Daoy (cell line): ENCODE measurements at regions not wholly inside any gene's neighbourhood (a gene's known extent, or its start where the extent isn't known, plus 50 kb on each side); places are given as distances from the start of the nearest gene placed in this dataset.
A peak's percentile ranks its signal among the peaks of the same experiment; 100 is the strongest.
"Not testable (repeated sequence)": the region's sequence is repeated elsewhere in the genome, so short reads cannot be mapped to it uniquely, and the experiment has no call there.

Source experiments
- DNase-seq: peaks from one replicate; pipeline ENCODE4 v3.0.0-alpha.2; 2015; ENCODE audit warnings: low read depth

DNA sequence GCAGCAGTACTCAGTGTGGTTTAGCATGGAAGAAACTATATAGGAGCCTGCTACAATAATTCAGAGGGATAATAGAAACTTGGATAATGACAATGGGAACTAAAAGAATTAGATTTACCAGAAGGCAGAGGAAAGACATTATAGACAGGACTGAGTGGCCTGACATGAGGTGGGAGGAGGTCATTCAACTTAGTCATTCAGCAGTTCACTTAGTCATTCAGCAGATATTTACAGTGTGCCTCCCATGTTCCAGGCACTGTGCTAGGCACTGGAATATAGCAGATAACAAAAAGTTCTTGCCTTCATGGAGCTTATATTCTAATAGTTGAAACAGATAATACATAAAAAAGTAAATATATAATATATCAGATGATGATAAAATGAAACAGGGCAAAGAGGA lies 110.9 kb upstream of the IKBKE start:
- not testable (repeated sequence) for DNase-seq

DNA sequence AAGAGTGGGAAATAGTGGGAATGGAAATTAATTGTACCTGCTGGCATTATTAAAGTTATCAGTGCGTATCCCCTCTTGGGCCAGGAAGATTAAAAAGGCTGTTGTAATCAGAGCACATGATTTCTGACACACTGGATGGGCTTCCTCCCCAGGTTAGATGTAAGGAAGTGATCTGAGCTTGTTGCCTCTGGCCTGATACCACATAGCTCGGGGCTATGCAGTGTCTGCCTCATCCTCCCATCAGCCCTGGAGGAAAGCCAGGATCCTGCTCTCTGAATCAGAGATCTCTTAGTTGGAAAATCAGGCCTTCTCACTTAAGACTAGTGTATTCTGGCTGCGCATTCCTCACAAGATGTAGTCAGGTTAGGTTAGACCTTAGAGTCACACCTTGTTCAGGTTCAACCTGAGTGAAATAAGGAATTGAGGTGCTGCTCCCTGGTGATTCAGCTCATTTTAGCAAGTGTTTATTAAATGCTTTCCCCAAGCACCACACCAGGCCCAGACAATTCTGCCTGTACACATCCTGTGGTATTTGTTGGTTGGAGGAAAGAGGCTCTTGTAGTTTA lies 108.2 kb upstream of the IKBKE start:
- DNase-seq, result not testable (repeated sequence)

DNA sequence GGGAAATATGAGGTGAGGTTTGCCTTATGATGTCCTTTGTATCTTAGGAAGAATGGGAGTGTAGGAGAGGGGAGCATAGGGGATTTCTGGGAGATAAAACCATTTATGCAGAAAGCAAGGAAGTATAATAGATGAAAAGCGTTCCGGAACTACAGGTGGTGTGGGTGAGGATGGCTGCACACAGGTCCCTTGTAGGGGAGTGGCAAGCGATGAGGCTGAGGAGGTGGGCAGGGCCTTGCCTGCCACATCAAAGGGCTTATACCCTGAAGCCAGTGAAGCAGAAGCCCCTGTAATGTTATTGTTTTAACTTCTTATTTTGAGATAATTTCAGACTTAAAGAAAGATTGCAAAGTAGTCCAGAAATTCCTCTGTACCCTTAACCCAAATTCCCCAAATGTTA lies 107.3 kb upstream of the IKBKE start:
- not testable (repeated sequence) for DNase-seq

DNA sequence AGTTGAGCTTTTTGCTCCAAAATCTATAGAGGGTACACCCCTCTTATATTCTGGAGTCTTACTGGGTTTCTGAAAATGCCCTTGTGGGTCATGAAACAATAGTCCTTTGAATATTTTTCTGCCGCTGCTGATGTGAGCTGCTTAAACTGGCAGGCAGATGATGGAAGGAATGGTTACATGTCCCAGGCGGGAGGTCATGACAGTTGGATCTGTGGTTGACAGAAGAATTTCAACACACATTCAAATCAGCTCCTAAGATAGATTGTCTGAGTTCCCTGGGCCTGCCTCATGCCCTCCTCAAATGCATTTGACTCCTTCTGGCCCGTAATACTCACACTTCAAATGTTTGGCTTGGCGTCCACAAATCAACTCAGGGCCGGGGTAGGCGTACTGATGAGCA lies 105.0 kb upstream of the IKBKE start:
- not testable (repeated sequence) for DNase-seq

DNA sequence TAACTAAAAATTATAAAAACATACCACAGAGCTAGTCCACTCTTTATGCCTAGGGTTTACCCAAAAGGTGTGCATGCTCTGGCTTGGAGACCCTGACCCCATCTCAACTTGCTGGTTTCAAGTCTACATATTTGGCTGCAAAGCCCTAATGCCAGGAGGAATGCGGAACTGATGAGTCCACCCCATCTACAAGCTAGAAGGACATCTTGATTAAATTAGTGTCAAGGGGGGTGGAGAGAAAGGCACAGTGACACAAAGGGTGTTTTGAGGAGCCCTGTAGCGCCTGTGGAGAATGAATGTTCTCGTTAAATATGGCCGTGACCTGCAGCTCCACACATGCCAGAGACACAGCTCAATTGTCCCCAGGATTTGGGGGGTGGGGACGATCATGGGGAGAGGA lies 104.1 kb upstream of the IKBKE start:
- DNase-seq, result not testable (repeated sequence)

DNA sequence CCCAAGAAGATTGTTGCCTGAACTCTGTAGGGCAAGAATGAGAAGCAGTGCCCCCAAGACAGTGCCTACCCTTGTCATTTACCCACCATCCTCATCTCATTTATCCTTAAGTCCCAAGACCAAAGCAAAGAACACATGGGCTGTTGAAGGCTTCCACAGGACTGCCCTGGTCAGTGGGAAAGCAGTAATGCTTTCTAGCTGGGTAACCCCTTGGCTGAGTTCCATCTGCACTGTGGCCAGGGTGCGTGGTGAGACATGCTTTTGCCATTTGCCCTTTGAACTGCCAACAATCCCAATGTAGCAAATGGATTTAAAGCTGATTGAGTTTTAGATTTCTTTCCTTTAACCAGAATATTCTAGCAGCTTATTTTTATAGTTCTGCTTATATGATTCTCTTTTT lies 103.5 kb upstream of the IKBKE start:
- DNase-seq, result not testable (repeated sequence)

DNA sequence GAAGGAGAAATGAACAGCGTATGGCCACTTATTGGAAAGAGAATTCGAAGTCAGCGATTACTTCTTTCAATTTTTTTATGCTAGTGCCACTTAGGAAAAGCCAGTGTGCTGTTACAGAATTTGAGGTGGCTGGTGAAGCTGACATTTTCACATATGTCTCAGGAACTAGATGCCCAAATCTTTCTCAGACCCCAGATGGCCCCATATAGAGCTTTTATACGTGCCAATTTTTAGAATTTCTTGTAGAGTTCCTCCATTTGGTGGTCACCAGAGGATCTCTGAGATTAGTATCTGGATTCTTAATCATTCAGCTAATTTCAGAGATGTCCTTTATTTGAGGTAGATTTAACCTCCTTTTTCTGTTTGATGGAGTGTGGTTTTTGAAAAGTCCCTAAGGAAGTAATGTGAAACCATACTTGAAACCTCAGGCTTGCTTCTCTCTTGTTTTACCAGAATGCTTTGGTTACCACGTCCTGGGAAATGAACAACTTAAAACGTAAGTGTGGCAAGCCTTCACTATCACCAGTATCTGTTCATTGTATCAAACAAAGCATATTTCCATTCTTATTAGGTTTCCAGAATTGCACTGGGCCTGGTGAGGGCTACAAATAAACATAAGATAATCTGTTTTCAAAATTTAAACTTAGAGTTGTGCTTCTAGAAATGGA lies 102.2 kb upstream of the IKBKE start:
- DNase-seq, result not testable (repeated sequence)

DNA sequence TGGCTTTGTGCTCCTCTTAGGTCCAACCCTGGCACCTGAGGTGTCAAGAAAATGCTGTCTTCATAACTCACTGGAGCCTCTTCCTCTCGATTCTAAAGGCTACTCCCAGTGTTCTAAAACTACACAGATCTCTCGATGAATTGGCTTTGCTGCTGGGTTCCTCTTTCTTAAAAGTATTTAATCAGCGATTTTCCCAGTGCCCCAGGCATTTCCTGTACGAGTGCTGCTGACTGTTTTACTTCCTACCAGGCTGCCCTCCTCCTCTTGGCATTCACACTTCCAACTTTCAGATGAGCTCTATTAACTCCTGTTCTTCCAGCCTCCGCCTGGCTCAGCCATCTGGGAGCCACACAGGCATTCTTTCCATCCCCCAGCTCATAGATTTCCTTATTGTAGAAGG lies 95.6 kb upstream of the IKBKE start:
- not testable (repeated sequence) for DNase-seq

DNA sequence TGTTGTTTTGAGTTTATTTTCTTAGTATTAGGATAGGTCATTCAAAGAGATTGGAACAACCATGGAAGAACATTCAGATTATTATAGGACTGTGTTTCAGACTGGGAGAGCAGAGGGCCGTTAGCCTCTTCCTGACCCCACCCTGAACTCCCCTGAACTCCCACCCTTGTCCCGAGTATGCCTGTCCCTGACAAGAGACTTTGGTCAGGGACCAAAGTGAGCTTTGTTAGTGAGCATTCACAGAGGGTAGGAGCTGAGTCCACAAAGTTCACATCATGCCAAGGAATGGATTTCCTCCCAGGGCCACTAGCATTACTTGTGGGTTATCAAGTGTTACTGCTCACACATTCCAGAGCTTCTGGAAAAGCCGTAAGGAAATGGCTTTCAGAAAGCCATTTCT lies 94.7 kb upstream of the IKBKE start:
- DNase-seq, result not testable (repeated sequence)

DNA sequence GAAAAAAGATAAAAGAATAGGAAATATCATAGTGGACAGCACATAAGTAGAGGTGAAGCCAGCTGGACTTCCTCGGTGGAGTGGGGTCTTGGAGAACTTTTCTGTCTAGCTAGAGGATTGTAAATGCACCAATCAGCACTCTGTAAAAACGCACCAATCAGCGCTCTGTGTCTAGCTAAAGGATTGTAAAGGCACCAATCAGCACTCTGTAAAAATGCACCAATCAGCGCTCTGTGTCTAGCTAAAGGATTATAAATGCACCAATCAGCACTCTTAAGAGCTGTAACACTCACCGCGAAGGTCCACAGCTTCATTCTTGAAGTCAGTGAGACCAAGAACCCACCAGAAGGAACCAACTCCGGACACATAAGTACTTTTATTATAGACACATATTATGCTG lies 91.8 kb upstream of the IKBKE start:
- not testable (repeated sequence) for DNase-seq

DNA sequence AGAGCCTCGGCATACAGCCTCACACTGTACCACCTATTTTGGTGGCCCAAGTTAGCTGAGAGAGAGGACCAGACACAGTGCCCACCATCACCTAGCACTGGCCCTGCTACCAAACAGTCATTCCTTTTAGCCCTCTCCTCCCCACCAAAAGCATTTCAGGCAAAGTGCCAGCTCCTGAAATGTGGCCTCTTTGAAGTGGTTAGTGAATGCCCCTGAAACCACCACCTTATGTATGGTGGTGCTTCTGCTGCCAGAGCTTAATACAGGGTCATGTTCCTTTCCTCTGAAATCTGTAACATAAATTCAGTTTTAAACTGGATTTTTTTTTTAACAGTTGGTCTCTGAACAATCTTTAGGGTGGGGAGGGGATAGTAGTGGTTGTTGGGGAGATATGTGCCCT lies 91.0 kb upstream of the IKBKE start:
- DNase-seq, result not testable (repeated sequence)

DNA sequence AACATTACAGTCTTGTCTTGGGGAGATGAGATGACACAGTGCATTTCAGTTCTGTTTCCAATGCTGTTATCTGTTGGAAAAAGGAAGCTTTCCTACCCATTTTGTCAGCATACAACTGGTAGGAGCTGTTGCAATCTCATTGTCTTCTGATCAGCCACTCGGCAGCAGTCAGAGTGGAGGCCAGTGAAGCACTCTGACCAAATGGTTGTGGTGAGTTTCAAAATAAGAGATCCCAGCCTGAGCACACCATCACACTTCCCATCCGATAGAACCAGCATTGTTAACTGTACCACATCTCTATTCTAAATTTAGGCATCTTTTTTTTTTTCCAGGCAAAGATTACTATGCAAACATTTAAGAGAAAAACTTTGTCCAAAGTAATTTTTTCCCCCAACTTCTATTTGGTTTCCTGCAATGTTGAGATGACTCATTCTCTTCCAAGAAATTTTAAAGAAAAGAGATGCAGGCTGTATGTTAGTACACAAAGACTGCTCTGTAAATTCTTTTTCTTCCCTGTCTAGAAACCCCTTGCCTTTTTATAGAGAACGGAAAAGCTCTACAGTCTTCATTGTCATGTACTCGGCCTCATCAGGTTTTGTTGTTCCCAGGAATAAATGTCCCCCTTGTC lies 90.0 kb upstream of the IKBKE start:
- DNase-seq, result peak; percentile 1

DNA sequence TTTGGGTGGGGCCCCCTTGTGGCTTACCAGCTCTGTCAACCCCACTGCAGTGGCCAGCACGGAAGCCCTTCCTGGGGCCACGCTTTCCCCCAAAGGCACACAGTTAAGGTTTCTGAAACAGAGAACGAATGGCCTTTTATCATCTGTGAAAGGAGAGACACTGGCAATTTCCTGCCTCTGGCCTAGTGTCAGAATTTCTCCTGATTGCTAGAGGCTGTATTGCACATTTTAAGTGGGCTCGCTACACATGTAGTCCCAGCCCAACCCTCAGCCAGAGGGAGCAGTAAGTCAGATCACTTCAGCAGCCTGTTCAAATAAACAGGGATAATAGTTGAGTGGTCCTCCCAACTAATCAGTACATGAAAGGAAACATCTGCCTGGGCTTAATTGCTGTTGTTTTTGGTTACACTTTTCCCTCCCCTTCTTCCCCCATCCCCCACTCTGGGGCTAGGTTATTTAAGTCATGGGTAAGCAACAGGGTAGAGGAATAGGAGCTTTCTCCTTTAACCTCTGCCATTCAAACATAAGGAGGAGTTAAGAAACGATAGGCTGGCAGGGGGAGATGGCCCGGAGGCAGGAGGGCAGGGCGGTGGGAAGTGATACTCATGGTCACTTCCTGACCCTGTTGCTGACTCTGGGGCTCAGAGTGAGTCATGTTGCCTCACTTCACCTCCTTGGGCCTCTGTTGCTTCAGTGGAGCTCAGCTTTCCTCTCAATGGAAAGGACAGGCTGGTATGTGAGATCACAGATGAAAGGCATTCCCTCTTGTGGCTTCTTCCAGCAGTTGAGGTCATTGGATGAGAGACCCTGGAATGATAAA lies 89.3 kb upstream of the IKBKE start:
- DNase-seq, result peak; percentile 22

DNA sequence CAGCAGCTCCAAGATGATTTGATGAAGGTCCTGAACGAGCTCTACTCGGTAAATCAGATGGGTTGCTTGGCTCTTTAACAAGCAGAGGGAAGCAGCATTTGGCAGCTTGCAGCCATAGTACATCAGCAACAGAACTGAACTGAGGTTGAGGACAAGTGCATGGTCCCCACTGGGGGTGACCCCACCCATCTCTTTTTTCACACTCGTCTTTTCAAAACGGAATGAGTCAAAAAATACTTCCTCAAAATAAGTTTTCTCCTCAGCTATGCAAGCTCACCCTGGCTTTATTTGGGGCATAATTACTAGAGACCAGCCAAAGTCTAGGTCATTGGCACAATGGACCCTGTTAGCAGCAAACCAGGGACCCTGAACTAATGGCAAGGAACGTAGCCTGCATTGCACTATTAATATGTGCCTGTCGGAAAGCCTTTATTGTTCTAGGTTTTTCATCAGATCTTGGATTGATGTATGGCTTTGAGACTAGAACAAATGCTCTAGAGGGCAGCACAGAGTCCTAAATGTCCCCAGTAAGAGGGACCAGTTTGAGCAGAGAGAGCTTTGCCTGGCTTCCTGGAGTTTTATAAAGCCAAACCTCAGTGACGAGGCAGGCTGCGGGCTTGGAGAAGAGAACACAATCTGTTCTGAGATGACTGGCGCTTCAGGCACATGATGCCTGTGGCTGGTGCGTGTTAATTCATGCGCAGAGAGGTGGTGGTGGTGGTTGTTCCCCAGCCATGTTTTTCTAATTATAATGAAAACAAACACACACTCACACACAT lies 86.1 kb upstream of the IKBKE start:
- peak; percentile 44 for DNase-seq

DNA sequence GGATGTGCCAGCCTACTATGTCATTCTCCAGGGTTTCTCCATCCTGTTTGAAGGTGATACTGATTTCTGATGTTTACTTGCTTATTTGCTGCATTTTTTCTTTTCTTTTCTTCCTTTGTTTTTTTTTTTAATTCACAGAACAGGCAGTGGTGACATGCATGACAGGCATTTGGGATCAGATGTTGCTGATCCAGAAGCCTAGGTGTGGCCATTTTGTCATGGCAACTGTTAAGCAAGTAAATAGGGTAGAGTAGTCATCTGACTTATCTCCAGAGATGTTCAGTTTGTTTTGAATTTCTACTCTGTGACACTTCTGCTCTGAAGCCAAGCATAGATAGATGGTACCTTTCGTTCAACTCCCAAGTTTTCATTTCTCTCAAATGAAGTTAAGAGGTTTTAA lies 85.4 kb upstream of the IKBKE start:
- not testable (repeated sequence) for DNase-seq

DNA sequence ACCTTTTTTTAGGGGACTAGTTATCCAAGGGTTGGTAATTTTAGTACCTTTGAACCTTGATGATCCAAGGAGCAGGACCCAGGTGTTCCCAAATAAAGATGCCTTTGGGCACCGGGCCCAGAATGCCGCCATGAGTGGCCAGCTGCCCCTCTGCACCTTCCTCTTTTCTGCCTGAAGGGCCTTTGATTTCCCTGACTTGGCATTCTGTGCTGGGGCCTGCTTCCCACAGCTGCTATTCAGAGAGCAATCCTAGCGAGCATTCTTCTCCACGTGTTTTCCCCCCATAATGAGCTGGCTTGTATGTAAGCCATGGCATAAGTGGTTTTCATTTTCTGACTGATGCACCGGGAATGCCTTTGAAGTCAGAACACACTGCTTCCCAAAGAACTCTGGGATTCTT lies 82.6 kb upstream of the IKBKE start:
- DNase-seq, result not testable (repeated sequence)

DNA sequence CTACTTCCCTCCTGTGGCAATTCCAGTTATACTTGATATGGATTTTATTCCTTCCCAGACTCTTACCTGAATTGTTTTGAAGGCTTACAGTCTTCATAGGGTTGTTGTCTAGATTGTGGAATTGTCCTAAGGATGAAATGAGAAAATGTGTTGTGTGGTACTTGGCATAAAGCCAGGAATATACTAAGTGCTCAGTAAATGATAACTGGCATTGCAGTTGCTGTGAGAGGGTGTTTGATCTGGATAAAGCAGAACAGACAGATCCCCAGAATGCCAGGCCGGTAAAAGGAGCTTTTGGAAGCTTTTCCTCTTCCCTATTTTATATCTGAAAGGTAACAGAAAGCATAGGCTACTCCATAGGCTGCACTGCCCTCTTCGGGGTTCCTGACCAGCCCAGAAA lies 78.4 kb upstream of the IKBKE start:
- not testable (repeated sequence) for DNase-seq

DNA sequence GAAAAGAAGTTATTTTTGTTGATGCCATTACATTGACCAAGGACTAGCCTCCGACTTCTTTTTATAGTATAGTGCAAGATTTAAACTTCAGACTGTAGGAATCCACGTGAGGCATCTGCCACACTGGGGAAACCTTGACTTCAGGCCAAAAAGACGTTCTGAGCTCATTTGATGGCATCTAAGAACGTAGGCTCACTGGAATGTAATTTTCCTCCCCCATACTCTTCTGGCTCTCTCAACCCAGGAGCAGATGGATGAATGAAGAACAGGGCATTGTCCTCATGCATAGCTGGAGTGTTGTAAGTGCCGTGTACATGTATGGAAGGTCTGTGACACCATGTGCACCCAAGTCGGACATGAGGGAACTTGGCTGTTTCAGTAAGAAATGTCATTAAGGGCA lies 72.8 kb upstream of the IKBKE start:
- not testable (repeated sequence) for DNase-seq

DNA sequence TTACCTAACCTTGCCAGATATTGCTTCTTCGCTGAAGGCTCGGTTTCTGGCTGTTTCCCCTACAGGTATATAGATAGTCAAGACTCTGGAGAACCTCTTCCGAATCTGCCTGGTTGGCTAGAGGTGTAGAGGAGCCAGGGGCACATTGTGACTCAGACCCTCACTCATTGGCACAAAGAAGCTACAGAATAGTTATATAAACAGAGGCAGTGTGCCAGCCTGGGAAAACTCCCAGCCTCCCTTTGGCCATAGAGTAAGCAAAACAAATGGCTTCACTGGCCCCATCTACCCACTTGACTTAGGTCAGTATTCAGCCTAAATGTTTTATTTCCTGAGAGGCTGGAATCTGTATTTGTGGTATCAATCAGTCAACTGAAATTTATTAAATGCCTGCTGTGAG lies 72.0 kb upstream of the IKBKE start:
- DNase-seq, result not testable (repeated sequence)

DNA sequence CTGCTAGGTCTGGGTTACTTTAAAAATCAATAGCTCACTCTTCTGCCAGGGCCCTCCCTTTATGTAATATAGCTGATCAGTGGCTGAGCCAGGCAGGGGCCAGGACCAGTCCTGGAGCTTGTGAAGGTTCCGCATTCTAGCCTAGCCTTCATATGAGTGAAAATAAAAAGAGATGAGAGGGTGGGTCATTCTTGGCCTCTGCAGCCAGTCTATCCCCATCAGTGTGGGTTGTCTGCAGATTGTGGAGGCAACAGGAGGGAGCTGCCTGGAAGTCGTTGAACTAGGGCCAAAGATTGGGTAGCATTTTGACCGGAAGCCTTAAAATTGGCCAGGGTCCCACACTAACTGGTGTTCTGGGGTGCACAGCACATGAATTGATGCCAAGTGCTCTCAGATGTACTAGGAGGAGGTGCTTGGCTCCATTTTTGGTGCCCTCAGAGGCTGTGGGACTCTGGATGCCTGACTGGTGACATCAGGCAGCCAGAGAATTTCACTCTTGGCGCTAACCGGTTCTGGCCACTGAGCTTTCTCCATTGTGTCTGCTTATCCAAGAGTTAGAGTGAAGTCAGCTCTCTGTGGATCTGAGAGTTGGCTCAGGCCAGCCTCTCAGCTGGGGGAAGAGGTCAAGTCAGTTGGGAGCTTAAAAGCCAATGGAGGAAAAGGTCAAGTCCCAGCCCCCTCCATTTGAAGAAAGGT lies 66.5 kb upstream of the IKBKE start:
- not testable (repeated sequence) for DNase-seq
